GM13977 (cell line): ENCODE measurements at regions not wholly inside any gene's neighbourhood (a gene's known extent, or its start where the extent isn't known, plus 50 kb on each side); places are given as distances from the start of the nearest gene placed in this dataset.

ENCODE experiments used
- DNase-seq: peaks from one replicate; pipeline ENCODE4 v3.0.0; 2012; ENCODE audit warnings: low spot score
- in situ Hi-C: fragments of 300-500 bp; cut with MboI; formaldehyde crosslinking; loops from one replicate; pipeline ENCODE4 v1.12.0; 2022; ENCODE audit warnings: low sequenced_read_pairs, low pct_unique_long_range_greater_than_20kb, mixed read lengths, inconsistent platforms; ENCODE audit not compliant: unreplicated experiment
- TF ChIP-seq, protein P1 (sequence below): IDR thresholded peaks from 2 replicates; pipeline ENCODE4 v1.5.1; 2012; ENCODE audit warnings: mild to moderate bottlenecking, control low read depth; ENCODE audit not compliant: insufficient read depth; ENCODE audit errors: extremely low read depth, missing control alignments

DNA sequence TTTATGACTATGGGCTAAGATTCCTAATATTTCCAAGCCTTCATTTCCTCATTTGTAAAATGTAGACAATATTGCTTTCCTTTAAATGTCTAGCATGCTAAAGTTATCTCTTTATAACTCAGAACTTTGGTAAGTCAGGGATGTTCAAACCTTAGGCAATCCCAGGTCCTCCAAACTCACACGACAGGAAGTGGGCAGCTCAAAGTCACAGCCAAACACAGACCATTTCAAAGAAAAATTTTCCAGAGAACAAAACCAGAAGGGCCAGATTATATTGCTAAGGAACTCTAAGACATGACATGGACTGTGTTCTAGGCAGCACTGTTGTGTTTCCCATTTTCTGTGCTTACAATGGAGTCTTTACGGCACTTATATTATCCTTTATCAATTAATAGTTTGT is 87.8 kb upstream of the DYNC1I1 start:
- no peak for DNase-seq
- TF ChIP-seq, protein P1, sequence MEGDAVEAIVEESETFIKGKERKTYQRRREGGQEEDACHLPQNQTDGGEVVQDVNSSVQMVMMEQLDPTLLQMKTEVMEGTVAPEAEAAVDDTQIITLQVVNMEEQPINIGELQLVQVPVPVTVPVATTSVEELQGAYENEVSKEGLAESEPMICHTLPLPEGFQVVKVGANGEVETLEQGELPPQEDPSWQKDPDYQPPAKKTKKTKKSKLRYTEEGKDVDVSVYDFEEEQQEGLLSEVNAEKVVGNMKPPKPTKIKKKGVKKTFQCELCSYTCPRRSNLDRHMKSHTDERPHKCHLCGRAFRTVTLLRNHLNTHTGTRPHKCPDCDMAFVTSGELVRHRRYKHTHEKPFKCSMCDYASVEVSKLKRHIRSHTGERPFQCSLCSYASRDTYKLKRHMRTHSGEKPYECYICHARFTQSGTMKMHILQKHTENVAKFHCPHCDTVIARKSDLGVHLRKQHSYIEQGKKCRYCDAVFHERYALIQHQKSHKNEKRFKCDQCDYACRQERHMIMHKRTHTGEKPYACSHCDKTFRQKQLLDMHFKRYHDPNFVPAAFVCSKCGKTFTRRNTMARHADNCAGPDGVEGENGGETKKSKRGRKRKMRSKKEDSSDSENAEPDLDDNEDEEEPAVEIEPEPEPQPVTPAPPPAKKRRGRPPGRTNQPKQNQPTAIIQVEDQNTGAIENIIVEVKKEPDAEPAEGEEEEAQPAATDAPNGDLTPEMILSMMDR, result no peak
- in situ Hi-C loops, result loop anchor here (10.0 kb wide), 1 partner anchor 170 kb away; no protein-coding TSS in a partner anchor

DNA sequence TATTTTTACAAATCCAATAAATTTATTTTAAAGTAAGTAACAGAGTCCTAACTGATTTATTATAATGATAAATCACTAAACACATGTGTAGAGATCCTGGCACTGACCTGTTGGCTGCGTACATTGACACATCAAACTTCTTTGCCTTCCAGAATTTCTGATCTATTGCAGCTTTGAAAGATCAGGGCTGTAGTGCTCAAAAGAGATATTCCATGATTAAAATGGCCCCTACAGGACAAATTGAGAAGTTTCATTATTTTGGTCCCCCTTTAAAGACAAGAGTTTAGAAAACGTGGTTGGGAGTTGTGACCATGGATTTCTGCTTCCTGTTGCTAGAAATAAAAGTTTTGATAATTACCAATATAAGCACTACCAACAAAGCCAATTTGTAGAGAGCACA is 87.7 kb upstream of the PDK4 start:
- TF ChIP-seq, protein P1, result peak; percentile 32
- in situ Hi-C loops, result loop anchor here (10.0 kb wide), 1 partner anchor 169 kb away; no protein-coding TSS in a partner anchor
- DNase-seq, result no peak

DNA sequence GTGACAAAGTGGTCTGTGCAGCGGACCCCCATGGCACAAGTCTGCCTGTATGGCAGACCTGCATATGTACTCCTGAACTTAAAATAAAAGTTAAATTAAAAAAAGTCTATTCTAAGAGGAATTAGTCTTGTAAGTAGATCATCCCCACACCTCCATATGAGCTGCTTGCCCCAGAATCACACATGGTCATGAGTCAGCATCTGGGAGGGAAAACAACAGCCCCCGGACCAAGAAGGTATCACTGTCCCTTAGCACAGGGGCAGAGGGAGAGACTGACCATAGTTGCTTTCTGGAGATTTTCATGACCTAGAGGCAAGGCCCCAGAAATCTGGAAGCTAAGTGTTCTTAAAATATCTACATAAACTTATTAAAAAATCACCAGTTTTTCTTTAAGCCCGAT is 86.6 kb upstream of the PDK4 start:
- in situ Hi-C loops, result loop anchor here (10.0 kb wide), 1 partner anchor 168 kb away; no protein-coding TSS in a partner anchor
- TF ChIP-seq, protein P1, result no peak
- DNase-seq, result no peak

DNA sequence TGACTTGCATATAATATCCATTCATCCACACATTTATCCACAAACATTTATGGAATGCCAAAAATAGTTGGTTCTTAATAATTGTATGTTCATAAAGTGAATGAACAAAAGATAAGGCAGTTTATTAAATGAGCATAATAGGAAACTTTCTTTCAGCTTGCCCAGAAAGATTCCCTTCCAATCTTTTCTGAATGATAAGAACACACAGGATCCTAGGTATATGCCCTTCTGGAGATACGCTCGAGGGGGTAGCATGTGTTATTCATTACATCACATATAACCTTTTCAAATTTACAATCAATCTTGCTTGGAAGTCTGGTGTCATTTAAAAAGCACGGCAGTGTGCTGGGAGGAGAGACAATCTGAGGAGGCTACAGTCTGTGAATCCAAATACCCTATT is 80.4 kb upstream of the PDK4 start:
- in situ Hi-C loops, result no loop called here

DNA sequence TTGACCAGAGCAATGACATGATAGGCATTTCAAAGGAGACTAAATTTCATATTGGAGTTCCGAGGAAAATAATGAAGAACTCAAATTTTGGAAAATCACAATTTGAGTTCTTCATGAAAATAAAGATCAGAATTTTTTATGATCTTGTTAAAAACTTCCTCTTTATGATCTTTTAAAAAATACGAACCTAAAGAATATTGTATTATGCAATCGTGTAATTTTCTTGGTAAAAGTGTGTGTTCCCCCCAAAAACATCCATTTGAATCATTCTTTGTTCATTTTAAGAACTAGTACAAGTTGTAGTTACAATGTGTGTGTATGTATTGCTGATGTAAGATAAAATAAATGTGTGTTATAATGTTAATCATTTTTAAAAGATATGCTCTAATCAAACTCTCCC is 79.3 kb upstream of the PDK4 start:
- TF ChIP-seq, protein P1, result no peak
- in situ Hi-C loops, result no loop called here
- DNase-seq, result no peak

More for the DNA sequence above, 80.4 kb upstream of the PDK4 start:
- DNase-seq, result no peak
- TF ChIP-seq, protein P1, result no peak

DNA sequence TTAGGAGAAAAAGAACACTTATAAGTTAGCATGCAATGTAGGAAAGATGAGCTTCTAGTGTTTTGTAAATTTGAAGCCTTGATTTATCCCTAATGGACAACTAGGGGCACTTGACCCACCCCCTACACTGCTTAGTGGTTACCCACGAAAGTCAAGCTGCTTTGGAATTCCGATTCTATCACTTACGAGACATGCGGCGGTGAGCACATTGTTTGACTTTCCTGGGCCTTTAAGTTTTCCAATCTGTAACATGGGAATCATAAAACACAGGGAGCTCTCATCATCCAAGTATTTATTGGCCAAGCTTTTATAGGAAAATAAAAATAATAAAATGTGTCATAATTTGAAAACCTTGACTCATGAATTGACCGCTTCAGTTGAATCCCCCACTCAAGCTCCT is 78.7 kb upstream of the PDK4 start:
- in situ Hi-C loops, result no loop called here
- DNase-seq, result no peak

More for the DNA sequence above, 78.7 kb upstream of the PDK4 start:
- TF ChIP-seq, protein P1, result no peak
